ENCODE measurements at regions not wholly inside any gene's neighbourhood (a gene's known extent, or its start where the extent isn't known, plus 50 kb on each side); places are given as distances from the start of the nearest gene placed in this dataset.

GRCh38 chr13:53340505-53341143 lies 312.0 kb downstream of the OLFM4 start:
- no peaks in the 10 kb centered on the region for H3K27me3 Mint-ChIP-seq
- no peak for DNase-seq
- H3K36me3 Mint-ChIP-seq (ENCODE audit: low read depth) = no peaks in the 10 kb centered on the region
- H3K9me3 ChIP-seq (ENCODE audit: control insufficient read depth, low read length, poor library complexity, severe bottlenecking) = no peaks in the 10 kb centered on the region
- H3K27ac Mint-ChIP-seq = no peak overlapping the region
- no peaks in the 10 kb centered on the region for H3K4me1 Mint-ChIP-seq
- ATAC-seq = no peak
- no peak overlapping the region for H3K4me3 Mint-ChIP-seq

GRCh38 chr13:53341144-53341510 lies 312.5 kb downstream of the OLFM4 start:
- Mint-ChIP-seq H3K27me3 (no peaks in the 10 kb centered on the region), H3K4me3 (no peak overlapping the region), H3K4me1 (no peaks in the 10 kb centered on the region), H3K36me3 (ENCODE audit: low read depth) (no peaks in the 10 kb centered on the region), H3K27ac (no peak overlapping the region)
- ATAC-seq = no peak
- no peaks in the 10 kb centered on the region for H3K9me3 ChIP-seq (ENCODE audit: control insufficient read depth, low read length, poor library complexity, severe bottlenecking)
- DNase-seq = no peak

GRCh38 chr13:53342623-53343360 lies 314.2 kb downstream of the OLFM4 start:
- Mint-ChIP-seq H3K27me3 (no peaks in the 10 kb centered on the region), H3K27ac (no peak overlapping the region), H3K36me3 (ENCODE audit: low read depth) (no peaks in the 10 kb centered on the region), H3K4me3 (no peak overlapping the region), H3K4me1 (no peaks in the 10 kb centered on the region)
- no peak for ATAC-seq
- no peak for DNase-seq
- no peaks in the 10 kb centered on the region for H3K9me3 ChIP-seq (ENCODE audit: control insufficient read depth, low read length, poor library complexity, severe bottlenecking)

- Mint-ChIP-seq H3K27me3 (no peaks in the 10 kb centered on the region), H3K36me3 (ENCODE audit: low read depth) (no peaks in the 10 kb centered on the region), H3K4me3 (no peak overlapping the region), H3K27ac (no peak overlapping the region), H3K4me1 (no peaks in the 10 kb centered on the region)
- DNase-seq = no peak
- H3K9me3 ChIP-seq (ENCODE audit: control insufficient read depth, low read length, poor library complexity, severe bottlenecking) = no peaks in the 10 kb centered on the region
- no peak for ATAC-seq
Observed at GRCh38 chr13:53343361-53343744, 314.7 kb downstream of the OLFM4 start.

- Mint-ChIP-seq H3K27ac (no peak overlapping the region), H3K36me3 (ENCODE audit: low read depth) (no peaks in the 10 kb centered on the region), H3K4me1 (no peaks in the 10 kb centered on the region), H3K27me3 (no peaks in the 10 kb centered on the region), H3K4me3 (no peak overlapping the region)
- ATAC-seq (no peak), DNase-seq (no peak)
- H3K9me3 ChIP-seq (ENCODE audit: control insufficient read depth, low read length, poor library complexity, severe bottlenecking) = no peaks in the 10 kb centered on the region
Observed at GRCh38 chr13:53351021-53351420, 322.4 kb downstream of the OLFM4 start.

- Mint-ChIP-seq H3K27me3 (no peaks in the 10 kb centered on the region), H3K4me1 (no peaks in the 10 kb centered on the region), H3K36me3 (ENCODE audit: low read depth) (no peaks in the 10 kb centered on the region), H3K27ac (no peak overlapping the region), H3K4me3 (no peak overlapping the region)
- ATAC-seq (no peak), DNase-seq (no peak)
- H3K9me3 ChIP-seq (ENCODE audit: control insufficient read depth, low read length, poor library complexity, severe bottlenecking) = no peaks in the 10 kb centered on the region
Observed at GRCh38 chr13:53357582-53357981, 329.0 kb downstream of the OLFM4 start.

- no peaks in the 10 kb centered on the region for H3K36me3 Mint-ChIP-seq (ENCODE audit: low read depth)
- H3K4me1 Mint-ChIP-seq = no peaks in the 10 kb centered on the region
- H3K27me3 Mint-ChIP-seq = no peaks in the 10 kb centered on the region
- no peak overlapping the region for H3K4me3 Mint-ChIP-seq
- no peaks in the 10 kb centered on the region for H3K9me3 ChIP-seq (ENCODE audit: control insufficient read depth, low read length, poor library complexity, severe bottlenecking)
- no peak for DNase-seq
- no peak overlapping the region for H3K27ac Mint-ChIP-seq
- ATAC-seq = no peak
Observed at GRCh38 chr13:53368948-53369347, 340.3 kb downstream of the OLFM4 start.

GRCh38 chr13:53379485-53379884 lies 350.9 kb downstream of the OLFM4 start:
- Mint-ChIP-seq H3K27me3 (no peaks in the 10 kb centered on the region), H3K36me3 (ENCODE audit: low read depth) (no peaks in the 10 kb centered on the region), H3K4me3 (no peak overlapping the region), H3K27ac (no peak overlapping the region), H3K4me1 (no peaks in the 10 kb centered on the region)
- DNase-seq (no peak), ATAC-seq (no peak)
- H3K9me3 ChIP-seq (ENCODE audit: control insufficient read depth, low read length, poor library complexity, severe bottlenecking) = no peaks in the 10 kb centered on the region

GRCh38 chr13:53382008-53382407 lies 353.4 kb downstream of the OLFM4 start:
- DNase-seq = no peak
- no peaks in the 10 kb centered on the region for H3K27me3 Mint-ChIP-seq
- no peak overlapping the region for H3K27ac Mint-ChIP-seq
- H3K9me3 ChIP-seq (ENCODE audit: control insufficient read depth, low read length, poor library complexity, severe bottlenecking) = no peaks in the 10 kb centered on the region
- H3K36me3 Mint-ChIP-seq (ENCODE audit: low read depth) = no peaks in the 10 kb centered on the region
- no peaks in the 10 kb centered on the region for H3K4me1 Mint-ChIP-seq
- H3K4me3 Mint-ChIP-seq = no peak overlapping the region
- no peak for ATAC-seq

GRCh38 chr13:53398051-53398450 lies 369.4 kb downstream of the OLFM4 start:
- no peaks in the 10 kb centered on the region for H3K4me1 Mint-ChIP-seq
- H3K27ac Mint-ChIP-seq = no peak overlapping the region
- no peaks in the 10 kb centered on the region for H3K27me3 Mint-ChIP-seq
- DNase-seq (no peak), ATAC-seq (no peak)
- H3K9me3 ChIP-seq (ENCODE audit: control insufficient read depth, low read length, poor library complexity, severe bottlenecking) = no peaks in the 10 kb centered on the region
- no peak overlapping the region for H3K4me3 Mint-ChIP-seq
- no peaks in the 10 kb centered on the region for H3K36me3 Mint-ChIP-seq (ENCODE audit: low read depth)

- H3K9me3 ChIP-seq (ENCODE audit: control insufficient read depth, low read length, poor library complexity, severe bottlenecking) = no peaks in the 10 kb centered on the region
- H3K27ac Mint-ChIP-seq = no peak overlapping the region
- H3K4me3 Mint-ChIP-seq = no peak overlapping the region
- no peak for DNase-seq
- no peaks in the 10 kb centered on the region for H3K27me3 Mint-ChIP-seq
- H3K36me3 Mint-ChIP-seq (ENCODE audit: low read depth) = no peaks in the 10 kb centered on the region
- ATAC-seq = no peak
- no peaks in the 10 kb centered on the region for H3K4me1 Mint-ChIP-seq
Observed at GRCh38 chr13:53405616-53406015, 377.0 kb downstream of the OLFM4 start.

GRCh38 chr13:53408306-53408705 lies 379.7 kb downstream of the OLFM4 start:
- DNase-seq (no peak), ATAC-seq (no peak)
- Mint-ChIP-seq H3K36me3 (ENCODE audit: low read depth) (no peaks in the 10 kb centered on the region), H3K27ac (no peak overlapping the region), H3K27me3 (no peaks in the 10 kb centered on the region), H3K4me1 (no peaks in the 10 kb centered on the region), H3K4me3 (no peak overlapping the region)
- no peaks in the 10 kb centered on the region for H3K9me3 ChIP-seq (ENCODE audit: control insufficient read depth, low read length, poor library complexity, severe bottlenecking)

GRCh38 chr13:53408847-53409568 lies 380.4 kb downstream of the OLFM4 start:
- H3K9me3 ChIP-seq (ENCODE audit: control insufficient read depth, low read length, poor library complexity, severe bottlenecking) = no peaks in the 10 kb centered on the region
- no peak for DNase-seq
- H3K36me3 Mint-ChIP-seq (ENCODE audit: low read depth) = no peaks in the 10 kb centered on the region
- H3K4me1 Mint-ChIP-seq = no peaks in the 10 kb centered on the region
- no peak for ATAC-seq
- H3K4me3 Mint-ChIP-seq = no peak overlapping the region
- no peak overlapping the region for H3K27ac Mint-ChIP-seq
- no peaks in the 10 kb centered on the region for H3K27me3 Mint-ChIP-seq

- H3K4me1 Mint-ChIP-seq = no peaks in the 10 kb centered on the region
- no peaks in the 10 kb centered on the region for H3K27me3 Mint-ChIP-seq
- H3K4me3 Mint-ChIP-seq = no peak overlapping the region
- H3K9me3 ChIP-seq (ENCODE audit: control insufficient read depth, low read length, poor library complexity, severe bottlenecking) = no peaks in the 10 kb centered on the region
- no peak for DNase-seq
- no peak overlapping the region for H3K27ac Mint-ChIP-seq
- no peak for ATAC-seq
- H3K36me3 Mint-ChIP-seq (ENCODE audit: low read depth) = no peaks in the 10 kb centered on the region
Observed at GRCh38 chr13:53411463-53411862, 382.9 kb downstream of the OLFM4 start.

Measured in T-helper 17 cell (primary cell).